ENCODE measurements at regions not wholly inside any gene's neighbourhood (a gene's known extent, or its start where the extent isn't known, plus 50 kb on each side); places are given as distances from the start of the nearest gene placed in this dataset.

GRCh38 chr2:94939349-94939748 lies 68.1 kb downstream of the TEKT4 start:
- TF ChIP-seq POLR2A (IDR thresholded peaks at IDR 0.05) (no peak), CTCF (IDR thresholded peaks at IDR 0.05) (no peak), POLR2AphosphoS5 (IDR thresholded peaks at IDR 0.05; ENCODE audit: insufficient read depth in 1 of 2, low read depth in 1 of 2) (no peak)
- no peak overlapping the region for H3K27ac ChIP-seq
- no peaks in the 10 kb centered on the region for H3K36me3 ChIP-seq
- intact Hi-C loops (cut with DNase I): no loop called here
- H3K4me1 ChIP-seq: no peaks in the 10 kb centered on the region
- no peaks in the 10 kb centered on the region for H3K9me3 ChIP-seq
- H3K27me3 ChIP-seq: no peaks in the 10 kb centered on the region
- H3K4me3 ChIP-seq: no peak overlapping the region
- DNase-seq (ENCODE audit: extremely low spot score in 2 of 2): no peak

- TF ChIP-seq POLR2AphosphoS5 (IDR thresholded peaks at IDR 0.05; ENCODE audit: insufficient read depth in 1 of 2, low read depth in 1 of 2) (no peak), CTCF (IDR thresholded peaks at IDR 0.05) (no peak), POLR2A (IDR thresholded peaks at IDR 0.05) (no peak)
- H3K27ac ChIP-seq: no peak overlapping the region
- intact Hi-C loops (cut with DNase I): no loop called here
These were observed 76.1 kb downstream of the TEKT4 start for GRCh38 chr2:94947097-94948016.

GRCh38 chr2:94955702-94956101 lies 69.8 kb upstream of the MAL start:
- H3K9me3 ChIP-seq: no peaks in the 10 kb centered on the region
- H3K36me3 ChIP-seq: no peaks in the 10 kb centered on the region
- TF ChIP-seq CTCF (IDR thresholded peaks at IDR 0.05): no peak
- intact Hi-C loops (cut with DNase I): no loop called here
- no peak overlapping the region for H3K27ac ChIP-seq
- no peaks in the 10 kb centered on the region for H3K27me3 ChIP-seq
- DNase-seq (ENCODE audit: extremely low spot score in 2 of 2): no peak
- H3K4me1 ChIP-seq: no peaks in the 10 kb centered on the region
- no peak overlapping the region for H3K4me3 ChIP-seq

More at GRCh38 chr2:94947097-94948016, 76.1 kb downstream of the TEKT4 start:
- Histone ChIP-seq H3K9me3 (no peaks in the 10 kb centered on the region), H3K4me1 (no peaks in the 10 kb centered on the region), H3K27me3 (no peaks in the 10 kb centered on the region), H3K4me3 (no peak overlapping the region), H3K36me3 (no peaks in the 10 kb centered on the region)
- no peak for DNase-seq (ENCODE audit: extremely low spot score in 2 of 2)

GRCh38 chr2:94956797-94957391 lies 68.6 kb upstream of the MAL start:
- Histone ChIP-seq H3K9me3 (no peaks in the 10 kb centered on the region), H3K27ac (no peak overlapping the region), H3K27me3 (no peaks in the 10 kb centered on the region), H3K36me3 (no peaks in the 10 kb centered on the region), H3K4me3 (no peak overlapping the region), H3K4me1 (no peaks in the 10 kb centered on the region)
- DNase-seq (ENCODE audit: extremely low spot score in 2 of 2): no peak
- TF ChIP-seq POLR2A (IDR thresholded peaks at IDR 0.05) (no peak), POLR2AphosphoS5 (IDR thresholded peaks at IDR 0.05; ENCODE audit: insufficient read depth in 1 of 2, low read depth in 1 of 2) (no peak), CTCF (IDR thresholded peaks at IDR 0.05) (peak; percentile 29 to 66 (median 40))
- intact Hi-C loops (cut with DNase I): no loop called here

- intact Hi-C loops (cut with DNase I): no loop called here
- no peaks in the 10 kb centered on the region for H3K4me1 ChIP-seq
- no peaks in the 10 kb centered on the region for H3K27me3 ChIP-seq
- DNase-seq (ENCODE audit: extremely low spot score in 2 of 2): no peak
- no peak overlapping the region for H3K4me3 ChIP-seq
- no peak overlapping the region for H3K27ac ChIP-seq
- H3K9me3 ChIP-seq: no peaks in the 10 kb centered on the region
- no peak for TF ChIP-seq CTCF (IDR thresholded peaks at IDR 0.05)
- TF ChIP-seq POLR2AphosphoS5 (IDR thresholded peaks at IDR 0.05; ENCODE audit: insufficient read depth in 1 of 2, low read depth in 1 of 2): no peak
- no peak for TF ChIP-seq POLR2A (IDR thresholded peaks at IDR 0.05)
- no peaks in the 10 kb centered on the region for H3K36me3 ChIP-seq
These were observed 67.3 kb upstream of the MAL start for GRCh38 chr2:94958245-94958644.

All from vagina (tissue), 2 donors.